ENCODE measurements at regions not wholly inside any gene's neighbourhood (a gene's known extent, or its start where the extent isn't known, plus 50 kb on each side); places are given as distances from the start of the nearest gene placed in this dataset.

DNA sequence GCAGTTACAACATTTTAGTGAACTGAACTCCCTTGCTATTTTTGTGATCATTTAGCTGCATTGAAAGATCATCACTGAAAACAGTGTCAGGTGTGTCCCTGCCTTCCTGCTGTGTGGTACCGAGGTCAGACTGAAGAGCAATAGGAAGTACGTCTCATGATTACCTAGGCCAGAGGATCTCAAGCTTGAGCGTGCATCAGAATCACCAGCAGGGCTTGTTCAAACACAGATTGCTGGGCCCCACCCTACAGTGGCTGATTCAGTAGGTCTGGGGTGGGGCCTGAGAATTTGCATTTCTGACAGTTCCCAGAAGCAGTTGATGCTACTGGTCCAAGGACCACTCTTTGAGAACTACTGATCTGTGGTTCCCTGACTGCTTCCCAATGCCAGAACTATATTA, 159.6 kb downstream of the ACTL7B start:
- Histone ChIP-seq H3K9me3 (ENCODE audit: control insufficient read depth in 1 of 2, insufficient read depth in 1 of 2, low read depth in 1 of 2, low read length in 2 of 2) (no peaks in the 10 kb centered on the region), H3K27me3 (ENCODE audit: insufficient read depth, low read length) (no peaks in the 10 kb centered on the region), H3K79me2 (ENCODE audit: insufficient read depth, low read length) (no peaks in the 10 kb centered on the region), H3K36me3 (ENCODE audit: control insufficient read depth in 1 of 2, insufficient read depth in 2 of 2, low read length in 2 of 2) (no peaks in the 10 kb centered on the region), H2AFZ (ENCODE audit: low read depth, low read length, poor library complexity, severe bottlenecking) (no peak overlapping the region), H4K20me1 (ENCODE audit: insufficient read depth) (no peaks in the 10 kb centered on the region), H3K9me2 (ENCODE audit: insufficient read depth) (no peaks in the 10 kb centered on the region), H3K4me1 (ENCODE audit: control insufficient read depth in 1 of 2, insufficient read depth in 2 of 2, low read length in 2 of 2) (peaks cover 3 to 13% of the 10 kb centered on the region in 2 experiments; a peak in 3 of 4 replicates), H3K4me3 (replicated peaks in 1 of 2; ENCODE audit: low read depth in 1 of 2, low read length in 2 of 2) (no peak overlapping the region), H3K27ac (ENCODE audit: low read depth, low read length) (no peak overlapping the region), H3K9ac (ENCODE audit: low read length) (no peak overlapping the region), H3K4me2 (ENCODE audit: low read length) (no peak overlapping the region)
- ChIA-PET CTCF (no interaction called here), POLR2A (no interaction called here), RAD21 (ENCODE audit: low non-redundant PET in 1 of 2, low total read pairs in 2 of 2, uncharacterized antibody in 2 of 2, unreplicated experiment in 2 of 2) (no interaction called here)
- no TSS peak for BruUV-seq (replicated peaks)
- no peak for ATAC-seq
- TF ChIP-seq TCF7L2 (IDR thresholded peaks at IDR 0.05; ENCODE audit: borderline replicate concordance, extremely low read depth, insufficient read depth, insufficient read length) (no peak), RAD21 (IDR thresholded peaks at IDR 0.05; ENCODE audit: low read depth) (no peak), ZNF274 (IDR thresholded peaks at IDR 0.05; ENCODE audit: low read depth, low read length) (no peak), SP1 (IDR thresholded peaks at IDR 0.05; ENCODE audit: low read depth) (no peak), SRF (IDR thresholded peaks at IDR 0.05; ENCODE audit: low read depth) (no peak), ZFX (IDR thresholded peaks at IDR 0.05) (no peak), FOSL1 (IDR thresholded peaks at IDR 0.05; ENCODE audit: low read depth) (no peak), SIN3A (IDR thresholded peaks at IDR 0.05; ENCODE audit: low read depth) (no peak), EZH2 (IDR thresholded peaks at IDR 0.05) (no peak), POLR2A (IDR thresholded peaks at IDR 0.05; ENCODE audit: borderline replicate concordance, extremely low read depth, insufficient read depth, insufficient read length) (no peak), ELF1 (IDR thresholded peaks at IDR 0.05; ENCODE audit: borderline replicate concordance, low read depth) (no peak)
- TF ChIP-seq, protein P1, sequence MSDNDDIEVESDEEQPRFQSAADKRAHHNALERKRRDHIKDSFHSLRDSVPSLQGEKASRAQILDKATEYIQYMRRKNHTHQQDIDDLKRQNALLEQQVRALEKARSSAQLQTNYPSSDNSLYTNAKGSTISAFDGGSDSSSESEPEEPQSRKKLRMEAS (IDR thresholded peaks at IDR 0.05), result no peak
- intact Hi-C loops (cut with micrococcal nuclease), result no loop called here
- DNase-seq (ENCODE audit: low read depth, low spot score), result no peak

DNA sequence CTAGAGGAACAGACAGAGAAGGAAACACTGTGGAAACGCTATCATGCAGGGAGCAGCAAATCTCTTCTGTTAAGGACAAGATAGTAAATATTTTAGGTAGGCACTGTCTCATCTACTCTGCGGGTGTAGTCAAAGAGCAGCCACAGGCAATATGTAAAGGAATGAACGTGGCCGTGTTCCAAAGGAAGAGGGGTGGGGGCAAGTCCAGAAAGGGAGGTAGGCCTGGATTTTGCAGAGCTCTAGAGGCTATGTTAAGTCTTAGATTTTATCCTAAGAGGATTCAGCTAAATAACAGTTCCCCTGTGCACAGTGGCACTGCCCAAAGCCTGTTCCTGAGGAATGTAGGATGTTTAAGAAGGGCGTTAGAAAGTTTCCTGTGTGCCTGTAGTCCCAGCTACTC, 161.6 kb downstream of the ACTL7B start:
- H2AFZ ChIP-seq (ENCODE audit: low read depth, low read length, poor library complexity, severe bottlenecking), result no peak overlapping the region
- H3K9me2 ChIP-seq (ENCODE audit: insufficient read depth), result no peaks in the 10 kb centered on the region
- no peak for ATAC-seq
- peaks cover 3 to 16% of the 10 kb centered on the region in 2 experiments; a peak in 3 of 4 replicates for H3K4me1 ChIP-seq (ENCODE audit: control insufficient read depth in 1 of 2, insufficient read depth in 2 of 2, low read length in 2 of 2)
- ChIA-PET POLR2A (no interaction called here), CTCF (no interaction called here), RAD21 (ENCODE audit: low non-redundant PET in 1 of 2, low total read pairs in 2 of 2, uncharacterized antibody in 2 of 2, unreplicated experiment in 2 of 2) (no interaction called here)
- intact Hi-C loops (cut with micrococcal nuclease), result no loop called here
- no peak overlapping the region for H3K4me3 ChIP-seq (replicated peaks in 1 of 2; ENCODE audit: low read depth in 1 of 2, low read length in 2 of 2)
- H3K9me3 ChIP-seq (ENCODE audit: control insufficient read depth in 1 of 2, insufficient read depth in 1 of 2, low read depth in 1 of 2, low read length in 2 of 2), result no peaks in the 10 kb centered on the region
- H3K9ac ChIP-seq (ENCODE audit: low read length), result no peak overlapping the region
- H3K79me2 ChIP-seq (ENCODE audit: insufficient read depth, low read length), result no peaks in the 10 kb centered on the region
- H3K27ac ChIP-seq (ENCODE audit: low read depth, low read length), result no peak overlapping the region
- DNase-seq (ENCODE audit: low read depth, low spot score), result no peak
- H4K20me1 ChIP-seq (ENCODE audit: insufficient read depth), result no peaks in the 10 kb centered on the region
- H3K36me3 ChIP-seq (ENCODE audit: control insufficient read depth in 1 of 2, insufficient read depth in 2 of 2, low read length in 2 of 2), result no peaks in the 10 kb centered on the region
- no TSS peak for BruUV-seq (replicated peaks)
- no peak overlapping the region for H3K4me2 ChIP-seq (ENCODE audit: low read length)
- no peaks in the 10 kb centered on the region for H3K27me3 ChIP-seq (ENCODE audit: insufficient read depth, low read length)
- TF ChIP-seq ELF1 (IDR thresholded peaks at IDR 0.05; ENCODE audit: borderline replicate concordance, low read depth) (no peak), EZH2phosphoT487 (IDR thresholded peaks at IDR 0.05; ENCODE audit: borderline replicate concordance) (no peak), CEBPB (IDR thresholded peaks at IDR 0.05; ENCODE audit: low read depth) (no peak), CBX3 (IDR thresholded peaks at IDR 0.05; ENCODE audit: low read depth) (no peak), POLR2A (IDR thresholded peaks at IDR 0.05; ENCODE audit: borderline replicate concordance, extremely low read depth, insufficient read depth, insufficient read length) (no peak), TCF7L2 (IDR thresholded peaks at IDR 0.05; ENCODE audit: borderline replicate concordance, extremely low read depth, insufficient read depth, insufficient read length) (no peak), EZH2 (IDR thresholded peaks at IDR 0.05) (no peak), JUND (IDR thresholded peaks at IDR 0.05) (no peak), SRF (IDR thresholded peaks at IDR 0.05; ENCODE audit: low read depth) (no peak), FOSL1 (IDR thresholded peaks at IDR 0.05; ENCODE audit: low read depth) (no peak)
- TF ChIP-seq, protein P2, sequence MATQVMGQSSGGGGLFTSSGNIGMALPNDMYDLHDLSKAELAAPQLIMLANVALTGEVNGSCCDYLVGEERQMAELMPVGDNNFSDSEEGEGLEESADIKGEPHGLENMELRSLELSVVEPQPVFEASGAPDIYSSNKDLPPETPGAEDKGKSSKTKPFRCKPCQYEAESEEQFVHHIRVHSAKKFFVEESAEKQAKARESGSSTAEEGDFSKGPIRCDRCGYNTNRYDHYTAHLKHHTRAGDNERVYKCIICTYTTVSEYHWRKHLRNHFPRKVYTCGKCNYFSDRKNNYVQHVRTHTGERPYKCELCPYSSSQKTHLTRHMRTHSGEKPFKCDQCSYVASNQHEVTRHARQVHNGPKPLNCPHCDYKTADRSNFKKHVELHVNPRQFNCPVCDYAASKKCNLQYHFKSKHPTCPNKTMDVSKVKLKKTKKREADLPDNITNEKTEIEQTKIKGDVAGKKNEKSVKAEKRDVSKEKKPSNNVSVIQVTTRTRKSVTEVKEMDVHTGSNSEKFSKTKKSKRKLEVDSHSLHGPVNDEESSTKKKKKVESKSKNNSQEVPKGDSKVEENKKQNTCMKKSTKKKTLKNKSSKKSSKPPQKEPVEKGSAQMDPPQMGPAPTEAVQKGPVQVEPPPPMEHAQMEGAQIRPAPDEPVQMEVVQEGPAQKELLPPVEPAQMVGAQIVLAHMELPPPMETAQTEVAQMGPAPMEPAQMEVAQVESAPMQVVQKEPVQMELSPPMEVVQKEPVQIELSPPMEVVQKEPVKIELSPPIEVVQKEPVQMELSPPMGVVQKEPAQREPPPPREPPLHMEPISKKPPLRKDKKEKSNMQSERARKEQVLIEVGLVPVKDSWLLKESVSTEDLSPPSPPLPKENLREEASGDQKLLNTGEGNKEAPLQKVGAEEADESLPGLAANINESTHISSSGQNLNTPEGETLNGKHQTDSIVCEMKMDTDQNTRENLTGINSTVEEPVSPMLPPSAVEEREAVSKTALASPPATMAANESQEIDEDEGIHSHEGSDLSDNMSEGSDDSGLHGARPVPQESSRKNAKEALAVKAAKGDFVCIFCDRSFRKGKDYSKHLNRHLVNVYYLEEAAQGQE (IDR thresholded peaks at IDR 0.05; ENCODE audit: low read depth), result no peak
- TF ChIP-seq, protein P3, sequence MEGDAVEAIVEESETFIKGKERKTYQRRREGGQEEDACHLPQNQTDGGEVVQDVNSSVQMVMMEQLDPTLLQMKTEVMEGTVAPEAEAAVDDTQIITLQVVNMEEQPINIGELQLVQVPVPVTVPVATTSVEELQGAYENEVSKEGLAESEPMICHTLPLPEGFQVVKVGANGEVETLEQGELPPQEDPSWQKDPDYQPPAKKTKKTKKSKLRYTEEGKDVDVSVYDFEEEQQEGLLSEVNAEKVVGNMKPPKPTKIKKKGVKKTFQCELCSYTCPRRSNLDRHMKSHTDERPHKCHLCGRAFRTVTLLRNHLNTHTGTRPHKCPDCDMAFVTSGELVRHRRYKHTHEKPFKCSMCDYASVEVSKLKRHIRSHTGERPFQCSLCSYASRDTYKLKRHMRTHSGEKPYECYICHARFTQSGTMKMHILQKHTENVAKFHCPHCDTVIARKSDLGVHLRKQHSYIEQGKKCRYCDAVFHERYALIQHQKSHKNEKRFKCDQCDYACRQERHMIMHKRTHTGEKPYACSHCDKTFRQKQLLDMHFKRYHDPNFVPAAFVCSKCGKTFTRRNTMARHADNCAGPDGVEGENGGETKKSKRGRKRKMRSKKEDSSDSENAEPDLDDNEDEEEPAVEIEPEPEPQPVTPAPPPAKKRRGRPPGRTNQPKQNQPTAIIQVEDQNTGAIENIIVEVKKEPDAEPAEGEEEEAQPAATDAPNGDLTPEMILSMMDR (IDR thresholded peaks at IDR 0.05 in 2 of 3, conservative IDR thresholded peaks at IDR 0.05 in 1 of 3; ENCODE audit: borderline replicate concordance in 1 of 3, insufficient read depth in 1 of 3, low read depth in 2 of 3, low read length in 2 of 3), result no peak

Measured in HCT116 (cell line).